H1 (cell line): ENCODE measurements at regions not wholly inside any gene's neighbourhood (a gene's known extent, or its start where the extent isn't known, plus 50 kb on each side); places are given as distances from the start of the nearest gene placed in this dataset.

Experiments
- CTCF ChIA-PET: fragments of 300-600 bp; sonication (Branson Sonifier 250); formaldehyde crosslinking; loops from one replicate; lab custom pipeline; 2021; ENCODE audit not compliant: partially characterized antibody; lab: Charles Lee
- POLR2A ChIA-PET: fragments of 300-600 bp; sonication (Branson Sonifier 250); formaldehyde crosslinking; loops from one replicate; lab custom pipeline; 2021; ENCODE audit warnings: inconsistent platforms; ENCODE audit not compliant: partially characterized antibody; lab: Charles Lee
- DNase-seq, 2 experiments: peaks; one replicate each; pipeline versions ENCODE4 v3.0.0 to v3.0.0-alpha.2; 2010 to 2022; ENCODE audit warnings: low spot score in 2 of 2, low read depth in 1 of 2, mixed read lengths in 1 of 2
- FAIRE-seq: peaks from 2 replicates; lab custom pipeline; 2011; peaks lifted over from hg19 to GRCh38; lab: Jason Lieb, UNC
- H2AFZ ChIP-seq: 2 replicates; pipeline ENCODE4 v1.8.1; 2012; ENCODE audit warnings: low read length, inconsistent platforms
- H2AK5ac ChIP-seq: 2 replicates; pipeline ENCODE4 v1.6.1; 2013; ENCODE audit warnings: low read depth, low read length
- H2BK120ac ChIP-seq: replicated peaks from 2 replicates; pipeline ENCODE3; 2013; ENCODE audit warnings: low read depth, low read length, inconsistent platforms
- H2BK12ac ChIP-seq: 2 replicates; pipeline ENCODE4 v1.6.1; 2013; ENCODE audit warnings: low read depth, low read length
- H2BK15ac ChIP-seq: 2 replicates; pipeline ENCODE4 v1.6.1; 2013; ENCODE audit warnings: low read length
- H2BK20ac ChIP-seq: 2 replicates; pipeline ENCODE4 v1.6.1; 2013; ENCODE audit warnings: low read length
- H2BK5ac ChIP-seq: 2 replicates; pipeline ENCODE4 v1.6.1; 2013; ENCODE audit warnings: low read depth, low read length
- H3K14ac ChIP-seq: 2 replicates; pipeline ENCODE4 v1.6.1; 2013; ENCODE audit warnings: inconsistent platforms; ENCODE audit not compliant: insufficient read length
- H3K18ac ChIP-seq: 2 replicates; pipeline ENCODE4 v1.6.1; 2013; ENCODE audit warnings: low read length; ENCODE audit errors: extremely low read depth
- H3K23ac ChIP-seq: 2 replicates; pipeline ENCODE4 v1.6.1; 2013; ENCODE audit warnings: inconsistent platforms; ENCODE audit not compliant: insufficient read length
- H3K23me2 ChIP-seq: 2 replicates; pipeline ENCODE4 v1.6.1; 2013; ENCODE audit warnings: low read depth, low read length
- H3K27ac ChIP-seq: 2 replicates; pipeline ENCODE4 v1.6.1; 2011; ENCODE audit warnings: low read depth, low read length, inconsistent platforms
- H3K27me3 ChIP-seq, 4 experiments: replicated peaks in 1 of 4; 1 replicate in 1 of 4; 2 replicates in 3 of 4; pipeline versions ENCODE4 v1.6.1 to v1.8.1; 2011 to 2013; ENCODE audit warnings: low read length in 3 of 4, mild to moderate bottlenecking in 3 of 4, inconsistent platforms in 2 of 4, mixed read lengths in 2 of 4, moderate library complexity in 1 of 4; ENCODE audit not compliant: control insufficient read depth in 3 of 4, insufficient read depth in 3 of 4; ENCODE audit errors: extremely low read depth in 1 of 4
- H3K36me3 ChIP-seq, 4 experiments: 2 replicates each; pipeline versions ENCODE4 v1.6.1 to v1.8.1; 2011 to 2013; ENCODE audit warnings: mild to moderate bottlenecking in 4 of 4, low read length in 3 of 4, moderate library complexity in 2 of 4, control low read depth in 1 of 4, inconsistent platforms in 1 of 4; ENCODE audit not compliant: insufficient read depth in 4 of 4, control insufficient read depth in 2 of 4
- H3K4ac ChIP-seq: replicated peaks from 2 replicates; pipeline ENCODE3; 2013; ENCODE audit warnings: low read length, low read depth, mixed read lengths, inconsistent platforms; ENCODE audit not compliant: insufficient read length
- H3K4me1 ChIP-seq, 4 experiments: replicated peaks in 1 of 4; 1 replicate in 1 of 4; 2 replicates in 3 of 4; pipeline versions ENCODE4 v1.6.1 to v1.8.1; 2011 to 2013; ENCODE audit warnings: low read length in 3 of 4, inconsistent platforms in 2 of 4, mixed read lengths in 1 of 4; ENCODE audit not compliant: insufficient read depth in 4 of 4, control insufficient read depth in 3 of 4
- H3K4me2 ChIP-seq, 2 experiments: 2 replicates each; pipeline versions ENCODE4 v1.6.1 to v1.8.1; 2011 to 2013; ENCODE audit warnings: low read depth in 2 of 2, low read length in 2 of 2, control low read depth in 1 of 2, inconsistent platforms in 1 of 2, mild to moderate bottlenecking in 1 of 2; ENCODE audit not compliant: insufficient read depth in 1 of 2
- H3K4me3 ChIP-seq, 4 experiments: fragments of 200-600, 300-600 bp in 1 of 4; sonication (generic), shearing (Covaris generic), sonication (Bioruptor Twin) in 1 of 4; 2 replicates each; pipeline versions ENCODE4 v1.5.1 to v1.8.1; 2011 to 2016; ENCODE audit warnings: low read length in 4 of 4, low read depth in 3 of 4, control low read depth in 2 of 4, inconsistent platforms in 2 of 4, mild to moderate bottlenecking in 2 of 4, mixed read lengths in 1 of 4, moderate library complexity in 1 of 4; ENCODE audit not compliant: insufficient read depth in 2 of 4; ENCODE audit errors: extremely low read depth in 1 of 4
- H3K56ac ChIP-seq: replicated peaks from 2 replicates; pipeline ENCODE3; 2013; ENCODE audit warnings: low read depth, mild to moderate bottlenecking, mixed read lengths, low read length, inconsistent platforms; ENCODE audit not compliant: insufficient read length
- H3K79me1 ChIP-seq: 2 replicates; pipeline ENCODE4 v1.6.1; 2013; ENCODE audit warnings: low read depth, low read length, control low read depth
- H3K79me2 ChIP-seq, 2 experiments: 2 replicates each; pipeline versions ENCODE4 v1.6.1 to v1.8.1; 2012 to 2013; ENCODE audit warnings: low read length in 2 of 2, mild to moderate bottlenecking in 2 of 2, inconsistent platforms in 1 of 2; ENCODE audit not compliant: insufficient read depth in 2 of 2, control insufficient read depth in 1 of 2
- H3K9ac ChIP-seq, 4 experiments: replicated peaks in 1 of 4; 1 replicate in 1 of 4; 2 replicates in 3 of 4; pipeline versions ENCODE4 v1.6.1 to v1.8.1; 2011 to 2013; ENCODE audit warnings: low read depth in 3 of 4, low read length in 3 of 4, control low read depth in 2 of 4, mild to moderate bottlenecking in 2 of 4, moderate library complexity in 2 of 4, inconsistent platforms in 1 of 4; ENCODE audit errors: extremely low read depth in 1 of 4
- H3K9me3 ChIP-seq, 2 experiments: 2 replicates each; pipeline versions ENCODE4 v1.6.1 to v1.8.1; 2012 to 2013; ENCODE audit warnings: mild to moderate bottlenecking in 2 of 2, moderate library complexity in 2 of 2, control low read depth in 1 of 2, inconsistent platforms in 1 of 2, low read depth in 1 of 2, low read length in 1 of 2, mixed read lengths in 1 of 2; ENCODE audit not compliant: insufficient read depth in 2 of 2
- H4K20me1 ChIP-seq, 2 experiments: replicated peaks in 1 of 2; 2 replicates each; pipeline versions ENCODE3 to v1.8.1; 2011 to 2013; ENCODE audit warnings: inconsistent platforms in 2 of 2, low read length in 2 of 2, mild to moderate bottlenecking in 1 of 2; ENCODE audit not compliant: insufficient read depth in 2 of 2, control insufficient read depth in 1 of 2
- H4K5ac ChIP-seq: 2 replicates; pipeline ENCODE4 v1.6.1; 2013; ENCODE audit warnings: low read length, low read depth, mixed read lengths, inconsistent platforms; ENCODE audit not compliant: insufficient read length
- H4K8ac ChIP-seq: 2 replicates; pipeline ENCODE4 v1.8.0; 2013; ENCODE audit warnings: mild to moderate bottlenecking, moderate library complexity, low read length, inconsistent platforms; ENCODE audit not compliant: insufficient read depth; ENCODE audit errors: extremely low read depth
- H4K91ac ChIP-seq: replicated peaks from 2 replicates; pipeline ENCODE3; 2013; ENCODE audit warnings: low read length, mixed read lengths, inconsistent platforms; ENCODE audit not compliant: insufficient read length
- BACH1 ChIP-seq: IDR thresholded peaks from 2 replicates; pipeline ENCODE4 v1.6.1; 2012; ENCODE audit warnings: low read length, improper control_type of control experiment
- BCL11A ChIP-seq, 2 experiments: IDR thresholded peaks; one replicate each; pipeline ENCODE4 v1.6.1; 2011; ENCODE audit warnings: low read depth in 2 of 2, low read length in 2 of 2, mild to moderate bottlenecking in 2 of 2
- CBX5 ChIP-seq: fragments of 300-800, 300-1000 bp; sonication (generic); IDR thresholded peaks from 2 replicates; pipeline ENCODE4 v1.7.1; 2016; ENCODE audit warnings: antibody characterized with exemption, low read length, low read depth
- CBX8 ChIP-seq: fragments of 300-800, 300-1000 bp; sonication (generic); IDR thresholded peaks from 2 replicates; pipeline ENCODE4 v1.7.1; 2016; ENCODE audit warnings: low read depth, low read length, borderline replicate concordance
- EP300 ChIP-seq, 2 experiments: IDR thresholded peaks; 1 replicate in 1 of 2; 2 replicates in 1 of 2; pipeline ENCODE4 v1.6.1; 2011 to 2012; ENCODE audit warnings: low read depth in 2 of 2, low read length in 2 of 2, mild to moderate bottlenecking in 2 of 2, borderline replicate concordance in 1 of 2, inconsistent platforms in 1 of 2, moderate library complexity in 1 of 2
- KDM4A ChIP-seq: IDR thresholded peaks from one replicate; pipeline ENCODE4 v1.7.1; 2012; ENCODE audit warnings: low read depth, mild to moderate bottlenecking, moderate library complexity, low read length, inconsistent platforms; ENCODE audit not compliant: severe bottlenecking
- PHF8 ChIP-seq: fragments of 200-600 bp; sonication (generic); conservative IDR thresholded peaks from 2 replicates; pipeline ENCODE4 v1.7.1; 2012; ENCODE audit warnings: low read depth, mild to moderate bottlenecking, inconsistent platforms, low read length, moderate library complexity
- SIX5 ChIP-seq: IDR thresholded peaks from 2 replicates; pipeline ENCODE4 v1.6.1; 2011; ENCODE audit warnings: mild to moderate bottlenecking, low read depth, low read length
- SP4 ChIP-seq: IDR thresholded peaks from 2 replicates; pipeline ENCODE4 v1.6.1; 2012; ENCODE audit warnings: low read length, inconsistent platforms
- TBP ChIP-seq: IDR thresholded peaks from 2 replicates; pipeline ENCODE4 v1.6.1; 2011; ENCODE audit warnings: low read depth, low read length, improper control_type of control experiment
- YY1 ChIP-seq: IDR thresholded peaks from 2 replicates; pipeline ENCODE4 v1.6.1; 2011; ENCODE audit warnings: low read depth, mild to moderate bottlenecking, low read length
- WGBS, 2 experiments: shearing (Covaris generic) in 1 of 2; methylation state at CpG; one replicate each; pipeline versions ENCODE4 v1.1.6 to v1.1.7; 2013 to 2015; ENCODE audit warnings: low lambda C conversion rate in 2 of 2, mixed read lengths in 2 of 2, inconsistent platforms in 1 of 2, low coverage in 1 of 2, missing lambda C conversion rate in 1 of 2; ENCODE audit not compliant: insufficient replicate concordance in 2 of 2, insufficient coverage in 1 of 2, insufficient read length in 1 of 2; ENCODE audit errors: extremely low coverage in 1 of 2, missing lambda C conversion rate in 1 of 2; 5-methylcytosine and 5-hydroxymethylcytosine counted together

GRCh38 chr5:39843767-39844166 is 419.0 kb upstream of the DAB2 start:
- Histone ChIP-seq H3K9ac (no peak overlapping the region), H3K79me2 (no peaks in the 10 kb centered on the region), H2AK5ac (no peak overlapping the region), H3K9me3 (peaks cover 4% of the 10 kb centered on the region in 2 experiments; a peak in 3 of 4 replicates), H3K4me2 (no peak overlapping the region), H2BK20ac (no peak overlapping the region), H3K79me1 (no peaks in the 10 kb centered on the region), H3K27me3 (no peaks in the 10 kb centered on the region), H3K4me1 (no peaks in the 10 kb centered on the region), H4K8ac (no peak overlapping the region), H3K23me2 (no peaks in the 10 kb centered on the region), H3K27ac (no peak overlapping the region), H3K4me3 (no peak overlapping the region), H3K56ac (no peak overlapping the region), H3K4ac (no peak overlapping the region), H4K91ac (no peak overlapping the region), H3K18ac (no peak overlapping the region), H3K36me3 (no peaks in the 10 kb centered on the region), H2BK12ac (no peak overlapping the region), H2BK120ac (no peak overlapping the region), H4K5ac (no peak overlapping the region), H4K20me1 (no peaks in the 10 kb centered on the region), H2BK5ac (no peak overlapping the region), H3K23ac (no peak overlapping the region), H2BK15ac (no peak overlapping the region), H2AFZ (no peak overlapping the region), H3K14ac (no peak overlapping the region)
- no peak for FAIRE-seq
- ChIA-PET CTCF (no interaction called here), POLR2A (no interaction called here)
- WGBS, 2 experiments = 76% methylated on average over 1 of the region's 1 CpG; no CpG with 5 or more reads in 1 of the 2 experiments
- no peak for DNase-seq
- TF ChIP-seq CBX5 = no peak
- no peak for TF ChIP-seq KDM4A
- TF ChIP-seq SP4 = no peak
- TF ChIP-seq TBP = no peak
- TF ChIP-seq SIX5 = no peak
- TF ChIP-seq CBX8 = no peak
- no peak for TF ChIP-seq BACH1
- no peak for TF ChIP-seq BCL11A (IDR thresholded peaks at IDR 0.05; ENCODE audit: low read depth in 2 of 2, low read length in 2 of 2)
- no peak for TF ChIP-seq PHF8
- TF ChIP-seq YY1 = no peak
- TF ChIP-seq EP300 (IDR thresholded peaks at IDR 0.05; ENCODE audit: borderline replicate concordance in 1 of 2, low read depth in 2 of 2, low read length in 2 of 2) = no peak
